ENCODE measurements at regions not wholly inside any gene's neighbourhood (a gene's known extent, or its start where the extent isn't known, plus 50 kb on each side); places are given as distances from the start of the nearest gene placed in this dataset.

DNA sequence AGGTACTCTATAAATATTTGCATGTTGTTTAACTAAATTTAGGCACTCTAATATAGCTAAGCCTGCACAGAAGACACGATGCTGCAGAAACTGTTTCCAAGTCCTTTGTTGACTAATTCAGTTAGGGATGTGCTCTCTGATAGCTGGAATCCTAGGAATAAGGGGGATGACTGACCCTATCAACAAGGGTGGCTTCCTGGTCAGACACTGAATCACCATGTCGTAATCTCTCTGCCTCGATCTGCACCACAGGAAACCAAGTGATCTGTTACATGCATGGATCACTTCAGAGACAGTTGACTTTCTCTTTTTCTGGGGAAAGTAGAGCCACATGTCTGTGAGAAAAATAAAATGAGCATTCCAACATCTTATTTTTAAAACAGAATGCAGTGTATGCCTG lies 169.1 kb downstream of the GUCY2F start:
- DNase-seq (ENCODE audit: low spot score): peak; percentile 20

DNA sequence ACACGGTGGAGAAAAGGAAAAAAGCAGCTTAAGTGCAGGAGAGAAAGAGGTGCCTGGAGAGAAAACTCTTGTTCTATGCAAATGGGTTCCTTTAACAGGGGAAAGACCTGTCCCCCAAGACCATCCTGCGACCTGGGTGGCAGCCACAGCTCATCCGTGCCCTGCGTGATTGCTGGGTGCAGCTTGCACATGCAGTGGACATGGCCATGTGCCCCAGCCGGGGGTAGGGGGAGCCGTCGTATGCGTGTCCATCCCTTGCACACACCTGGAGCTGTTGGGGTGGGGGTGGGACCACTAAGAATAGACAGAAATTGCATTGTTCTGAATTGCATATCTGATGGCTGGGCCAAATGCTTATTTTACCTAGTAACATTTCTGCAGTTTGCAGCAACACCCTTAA lies 171.9 kb downstream of the GUCY2F start:
- no peak for DNase-seq (ENCODE audit: low spot score)

DNA sequence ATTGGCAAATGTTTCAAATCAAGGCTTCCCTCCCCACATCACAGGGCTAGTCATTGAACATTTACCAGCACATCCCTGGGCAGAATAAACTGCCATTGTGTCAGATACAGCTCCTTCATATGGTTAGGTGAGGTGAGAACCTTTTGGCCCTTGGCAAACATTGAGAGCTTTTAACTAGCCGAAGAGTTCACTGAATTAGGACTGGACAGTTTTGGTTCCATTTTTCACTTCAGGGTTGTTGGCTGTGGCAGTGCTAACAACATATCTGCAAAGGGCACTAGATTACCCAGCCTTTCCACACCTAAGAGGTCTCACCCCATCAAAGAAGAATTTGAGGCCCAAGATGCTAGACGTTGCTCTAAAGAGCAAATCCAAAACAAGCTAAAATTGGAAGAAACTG lies 180.7 kb downstream of the GUCY2F start:
- no peak for DNase-seq (ENCODE audit: low spot score)

DNA sequence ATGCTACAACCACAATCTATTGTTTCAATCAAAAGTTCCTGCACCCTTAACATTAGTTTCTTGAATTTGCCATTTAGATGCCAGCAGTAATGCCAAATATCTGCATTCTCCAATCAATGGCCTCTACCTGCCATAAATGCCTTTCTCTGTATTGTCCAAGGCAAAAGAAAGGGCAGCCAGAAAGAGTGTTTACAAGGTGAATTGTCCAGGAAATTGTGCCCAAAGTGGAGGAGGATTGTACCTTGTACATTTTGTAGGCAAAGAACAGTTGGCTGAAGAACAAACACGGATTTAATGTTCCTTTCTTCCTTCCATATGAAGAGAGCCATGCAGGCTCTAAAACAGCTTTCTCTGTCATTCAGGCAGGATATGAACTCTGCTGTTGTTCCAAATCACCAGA lies 181.5 kb downstream of the GUCY2F start:
- DNase-seq (ENCODE audit: low spot score): no peak

DNA sequence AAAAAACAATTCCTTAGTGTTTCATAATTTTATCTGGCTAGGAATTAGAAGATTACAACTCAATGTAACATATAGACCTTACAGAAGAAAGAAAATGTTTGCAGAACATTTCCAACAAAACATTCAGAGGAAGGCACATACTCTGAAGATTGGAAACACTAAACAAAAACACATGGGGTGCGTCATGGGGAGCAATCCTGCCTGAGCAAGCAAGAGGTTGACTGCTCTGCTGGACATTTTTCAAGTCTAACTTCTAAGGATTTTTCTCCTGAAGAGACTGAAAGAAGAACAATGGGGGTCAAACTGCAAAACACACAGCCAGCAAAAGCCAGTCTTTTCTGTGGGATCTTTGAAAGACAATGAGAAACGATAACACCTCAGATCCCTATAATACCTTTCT lies 182.8 kb downstream of the GUCY2F start:
- no peak for DNase-seq (ENCODE audit: low spot score)

DNA sequence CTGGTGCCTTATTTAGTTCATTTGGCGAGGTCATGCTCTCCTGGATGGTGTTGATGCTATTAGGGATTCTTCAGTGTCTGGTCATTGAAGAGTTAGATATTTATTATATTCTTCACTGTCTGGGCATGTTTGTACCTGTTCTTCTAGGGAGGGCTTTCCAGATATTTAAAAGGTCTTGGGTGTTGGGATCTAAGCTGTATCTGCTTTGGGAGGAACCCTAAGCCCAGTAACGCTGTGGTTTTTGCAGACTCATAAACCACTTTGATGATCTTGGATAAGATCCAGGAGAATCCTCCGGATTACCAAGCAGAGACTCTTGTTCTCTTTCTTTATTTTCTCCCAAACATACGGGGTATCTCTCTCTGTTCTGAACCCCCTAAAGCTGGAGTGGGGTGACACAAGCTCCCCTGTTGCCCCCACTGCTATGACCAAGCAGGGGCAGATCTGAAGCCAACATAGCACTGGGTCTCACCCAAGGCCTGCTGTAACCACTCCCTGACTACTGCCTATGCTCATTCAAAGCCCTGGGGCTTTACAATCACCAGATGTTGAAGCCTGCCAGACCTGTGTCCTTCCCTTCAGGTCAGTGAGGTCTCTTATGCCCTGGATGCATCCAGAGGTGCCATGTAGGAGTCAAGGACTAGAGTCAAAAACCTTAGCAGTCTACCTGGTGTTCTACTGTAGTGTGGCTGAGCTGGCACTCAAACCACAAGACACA lies 187.6 kb downstream of the GUCY2F start:
- no peak for DNase-seq (ENCODE audit: low spot score)

DNA sequence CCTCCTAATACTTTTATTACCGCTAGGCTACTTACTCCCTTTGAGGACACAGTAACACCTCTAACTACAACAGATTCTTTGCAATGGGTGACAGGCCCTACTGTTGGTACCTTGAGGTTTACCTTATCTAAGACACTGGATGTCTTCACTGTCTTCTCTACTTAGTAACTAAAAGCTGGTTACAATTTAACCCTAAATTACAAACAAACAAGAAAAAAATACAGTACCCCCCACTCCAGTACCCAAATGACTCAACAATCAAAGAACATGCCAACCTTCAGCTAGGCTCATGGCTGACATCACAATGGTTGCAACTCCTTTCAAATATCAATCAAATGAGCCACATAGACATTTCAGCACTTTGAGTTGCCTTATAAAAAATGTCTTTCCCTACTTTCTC lies 198.0 kb downstream of the GUCY2F start:
- no peak for DNase-seq (ENCODE audit: low spot score)

DNA sequence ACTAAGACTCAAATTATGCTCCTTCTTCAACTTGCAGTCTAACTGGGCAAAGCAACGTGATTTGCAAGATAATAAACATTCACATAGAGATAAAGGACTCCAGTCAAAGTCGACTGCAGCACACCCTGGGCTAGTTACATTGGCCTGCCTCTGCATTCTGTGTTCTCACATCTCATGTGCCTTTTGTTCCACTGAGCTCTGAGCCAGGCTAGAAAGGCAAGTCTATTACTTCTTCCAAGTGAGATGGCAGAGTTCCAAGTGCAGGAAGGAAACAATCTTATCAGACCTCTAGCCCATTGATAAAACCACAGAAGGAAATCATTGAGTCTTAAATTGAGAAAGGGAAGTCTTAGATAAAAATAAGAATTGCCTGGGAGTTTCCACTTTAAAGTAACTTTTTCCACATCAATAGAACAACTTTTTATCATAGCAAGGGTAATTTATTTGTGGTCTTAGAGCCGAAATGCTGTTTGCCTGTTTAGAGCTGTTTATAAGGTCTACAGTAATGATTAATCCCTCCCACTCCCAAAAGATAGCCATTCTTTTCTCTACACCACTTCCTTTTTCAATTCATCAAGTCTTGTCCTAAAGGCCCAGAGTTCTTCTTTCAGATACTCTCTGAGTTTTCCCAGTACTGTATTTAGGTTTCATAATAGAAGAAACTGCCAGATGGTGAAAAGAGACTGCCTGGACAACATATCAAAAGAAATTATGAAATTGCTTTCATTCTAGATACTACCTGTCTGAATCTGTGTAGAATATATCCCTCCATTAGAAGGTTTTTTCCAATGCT lies 200.2 kb downstream of the GUCY2F start:
- no peak for DNase-seq (ENCODE audit: low spot score)

DNA sequence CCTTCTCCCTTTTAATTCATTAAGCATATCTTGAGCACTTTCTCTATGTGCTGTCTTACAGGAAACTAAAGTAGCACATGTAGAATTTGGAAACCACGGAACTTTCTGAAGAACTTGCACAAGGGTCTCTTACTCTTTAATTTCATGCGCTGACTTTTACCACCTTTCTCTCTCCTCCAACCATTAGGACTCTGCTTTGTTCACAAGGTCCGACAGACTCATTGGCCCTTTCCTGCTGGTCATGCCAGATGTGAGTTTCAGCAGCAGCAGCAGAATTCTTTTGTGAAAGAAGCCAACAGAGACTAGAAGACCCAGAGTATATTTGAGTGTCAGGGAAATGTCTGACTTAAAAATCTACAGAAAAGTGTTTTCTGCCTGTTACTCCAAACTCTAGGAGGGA lies 207.1 kb downstream of the GUCY2F start:
- DNase-seq (ENCODE audit: low spot score): no peak

DNA sequence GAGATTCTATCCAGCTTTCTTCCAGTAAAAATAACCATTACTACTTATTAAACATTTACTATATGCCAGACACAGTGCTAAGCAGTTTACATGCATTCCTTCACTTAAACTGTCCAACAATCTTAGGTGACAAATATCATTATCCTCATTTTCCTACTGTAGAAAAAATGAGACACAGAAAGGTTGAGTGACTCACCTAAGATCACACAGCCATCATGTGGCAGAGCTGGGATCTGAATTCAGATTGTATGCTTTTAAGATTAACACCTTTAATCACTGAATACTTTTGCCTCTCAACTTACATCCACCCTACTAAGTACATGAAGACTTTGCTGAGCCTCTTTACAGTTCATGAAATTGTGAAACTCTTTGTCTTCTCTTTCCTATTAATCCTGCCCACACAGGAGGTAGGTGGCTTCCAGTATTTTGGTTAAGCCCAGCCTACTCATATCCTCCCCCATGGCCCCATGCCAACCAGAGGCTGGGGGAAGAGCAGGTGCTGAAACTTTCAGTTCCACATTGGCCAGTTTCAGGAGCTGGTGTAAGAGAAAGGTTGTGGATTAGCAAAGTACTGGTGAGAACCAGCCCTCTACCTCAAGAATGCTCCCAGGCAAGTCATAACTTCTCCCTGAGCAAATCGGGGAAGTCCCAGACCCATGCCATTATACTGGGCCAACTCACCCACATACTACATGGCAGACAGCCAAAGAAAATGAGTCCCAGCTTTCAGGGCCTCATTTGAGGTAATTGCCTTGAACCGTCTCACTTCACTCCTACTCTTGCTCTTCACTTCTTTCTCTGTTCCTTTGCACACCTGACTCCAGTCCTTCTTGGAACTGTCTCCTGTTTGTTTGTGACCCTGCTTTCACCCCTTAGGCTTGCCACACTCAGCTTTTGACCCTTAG lies 211.1 kb downstream of the GUCY2F start:
- DNase-seq (ENCODE audit: low spot score): peak; percentile 89

DNA sequence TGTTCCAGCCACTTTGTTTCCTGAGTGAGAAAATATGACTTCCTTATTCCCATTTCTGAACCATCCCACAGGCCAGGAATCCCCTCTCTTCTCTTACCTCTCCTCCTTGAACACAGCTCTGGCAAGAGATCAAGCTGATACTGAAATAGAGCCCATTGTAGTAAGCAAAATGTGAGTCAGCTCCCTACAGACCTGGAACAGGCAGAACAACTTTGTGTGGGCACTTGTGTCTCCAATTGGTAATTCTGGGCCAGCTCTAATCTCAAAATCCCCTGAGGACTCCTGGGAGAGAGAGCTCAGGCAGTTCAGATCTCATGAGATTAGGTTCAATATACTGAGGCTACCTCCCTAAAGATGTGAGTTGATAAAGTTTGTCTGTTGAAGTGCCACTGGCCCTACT lies 213.5 kb downstream of the GUCY2F start:
- peak; percentile 26 for DNase-seq (ENCODE audit: low spot score)

DNA sequence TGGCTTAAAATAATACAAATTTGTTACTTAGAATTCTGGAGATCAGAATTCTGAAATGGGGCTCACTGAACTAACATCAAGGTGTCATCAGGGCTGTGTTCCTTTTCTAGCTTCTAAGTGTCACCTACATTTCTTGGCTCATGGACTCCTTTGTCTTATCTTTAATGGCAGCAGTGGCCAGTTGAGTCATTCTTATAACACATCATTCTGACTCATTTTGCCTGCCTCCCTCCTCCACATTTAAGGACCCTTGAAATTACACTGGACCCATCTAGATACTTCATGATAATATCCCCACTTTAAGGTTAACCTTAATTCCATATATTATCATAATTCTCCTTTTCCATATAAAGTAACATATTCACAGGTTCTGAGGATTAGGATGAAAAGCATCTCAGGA lies 215.9 kb downstream of the GUCY2F start:
- no peak for DNase-seq (ENCODE audit: low spot score)

DNA sequence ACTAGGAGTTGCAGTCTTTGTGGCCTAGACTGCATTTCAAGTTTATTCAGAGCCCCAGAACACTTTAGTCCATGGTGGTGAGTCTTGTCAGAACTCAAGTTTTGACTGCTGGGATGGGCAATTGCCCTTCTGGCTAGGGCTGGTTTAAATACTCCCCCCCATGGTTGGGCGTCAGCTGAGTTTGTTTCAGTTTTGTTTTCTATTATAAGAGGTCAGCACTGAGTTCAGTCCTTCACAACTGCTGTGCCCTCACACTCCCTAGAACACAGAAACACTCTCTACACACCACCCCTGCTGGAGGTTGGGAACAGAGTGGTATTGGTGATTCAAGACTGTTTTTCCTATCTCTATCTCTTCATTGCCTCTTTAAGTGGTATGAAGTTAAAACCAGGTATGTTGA lies 217.0 kb downstream of the GUCY2F start:
- no peak for DNase-seq (ENCODE audit: low spot score)

DNA sequence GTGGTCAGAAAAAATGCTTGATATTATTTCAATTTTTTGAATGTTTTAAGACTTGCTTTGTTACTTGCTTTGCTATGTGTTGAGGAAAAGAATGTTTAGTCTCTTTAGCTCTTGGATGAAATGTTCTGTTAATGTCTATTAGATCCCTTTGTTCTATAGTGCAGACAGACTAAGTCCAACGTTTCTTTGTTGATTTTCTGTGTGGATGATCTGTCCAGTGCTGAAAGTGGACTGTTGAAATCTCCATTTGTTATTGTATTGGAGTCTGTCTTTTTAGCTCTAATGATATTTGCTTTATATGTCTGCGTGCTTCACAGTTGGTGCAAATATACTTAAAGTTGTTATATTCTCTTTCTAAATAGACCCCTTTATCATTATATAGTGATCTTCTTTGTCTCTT lies 220.6 kb downstream of the GUCY2F start:
- no peak for DNase-seq (ENCODE audit: low spot score)

DNA sequence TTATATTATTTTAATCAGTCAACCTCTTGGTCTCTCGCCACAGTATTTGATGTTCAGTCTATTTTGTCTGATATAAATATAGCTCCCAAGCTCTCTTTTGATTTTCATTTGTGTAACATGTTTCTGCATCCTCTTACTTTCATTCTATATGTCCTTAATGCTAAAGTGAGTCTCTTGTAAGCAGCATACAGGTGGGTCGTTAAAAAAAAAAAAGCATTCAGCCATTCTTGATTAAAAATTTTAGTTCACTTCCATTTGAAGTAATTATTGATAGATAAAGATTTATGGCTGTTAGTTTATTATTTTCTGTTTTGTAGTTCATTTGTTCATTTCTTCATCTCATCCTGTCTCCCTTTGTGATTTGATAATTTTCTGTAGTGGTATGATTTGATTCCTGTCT lies 229.1 kb downstream of the GUCY2F start:
- no peak for DNase-seq (ENCODE audit: low spot score)

DNA sequence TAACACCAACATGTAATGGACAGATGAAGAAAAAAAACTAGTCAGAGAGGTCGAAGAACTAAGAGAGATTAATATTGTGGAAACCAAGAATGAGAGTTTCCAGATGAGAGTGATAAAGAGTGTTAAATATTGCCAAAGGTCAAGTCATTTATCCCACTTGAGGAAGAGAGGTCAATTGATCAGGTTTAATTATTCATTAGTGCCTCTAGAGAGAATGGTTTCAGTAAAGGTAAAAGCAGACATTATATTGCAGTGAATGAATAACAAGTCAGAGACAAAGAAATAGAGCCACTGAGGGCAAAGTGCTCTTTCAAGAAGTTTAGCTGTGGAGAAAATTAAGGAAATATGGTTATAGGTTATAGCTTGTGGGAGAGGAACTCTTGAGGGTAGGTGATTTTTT lies 263.1 kb downstream of the GUCY2F start:
- no peak for DNase-seq (ENCODE audit: low spot score)

DNA sequence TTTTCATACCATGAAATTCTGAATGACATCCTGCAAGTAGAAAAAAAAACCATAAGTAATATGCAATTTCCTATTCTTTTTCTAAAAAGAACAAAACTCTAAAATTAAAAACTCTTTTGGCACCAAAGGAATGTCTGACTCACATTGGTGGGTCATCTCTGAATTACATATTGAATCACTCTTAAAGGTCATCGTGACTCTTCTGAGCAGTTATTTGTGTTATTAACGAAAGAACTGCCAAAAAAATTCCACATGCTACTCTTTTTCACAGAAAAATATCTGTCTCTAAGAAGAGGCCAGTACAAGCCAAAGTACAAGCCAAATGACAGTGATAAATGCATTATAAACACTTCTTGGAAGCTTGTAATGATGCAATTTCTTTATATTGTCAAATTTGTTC lies 282.2 kb downstream of the GUCY2F start:
- no peak for DNase-seq (ENCODE audit: low spot score)

DNA sequence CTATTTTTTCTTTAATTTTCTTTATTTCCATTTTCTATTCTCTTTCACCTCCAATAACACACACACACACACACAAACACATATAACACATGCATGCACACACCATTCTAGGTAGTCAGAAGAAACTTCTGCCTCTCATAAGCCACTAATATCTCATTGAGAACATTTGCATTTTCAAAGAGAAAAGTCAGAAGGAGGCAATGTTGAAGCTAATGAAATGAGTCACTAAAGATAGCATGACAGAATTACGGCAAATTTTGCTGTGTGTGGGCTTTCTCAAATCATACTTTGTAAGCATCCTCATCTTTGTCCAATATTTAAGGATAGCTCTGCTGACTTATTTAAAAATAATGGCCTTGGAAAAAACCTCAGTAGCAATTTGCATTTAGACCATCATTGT lies 291.3 kb downstream of the GUCY2F start:
- no peak for DNase-seq (ENCODE audit: low spot score)

DNA sequence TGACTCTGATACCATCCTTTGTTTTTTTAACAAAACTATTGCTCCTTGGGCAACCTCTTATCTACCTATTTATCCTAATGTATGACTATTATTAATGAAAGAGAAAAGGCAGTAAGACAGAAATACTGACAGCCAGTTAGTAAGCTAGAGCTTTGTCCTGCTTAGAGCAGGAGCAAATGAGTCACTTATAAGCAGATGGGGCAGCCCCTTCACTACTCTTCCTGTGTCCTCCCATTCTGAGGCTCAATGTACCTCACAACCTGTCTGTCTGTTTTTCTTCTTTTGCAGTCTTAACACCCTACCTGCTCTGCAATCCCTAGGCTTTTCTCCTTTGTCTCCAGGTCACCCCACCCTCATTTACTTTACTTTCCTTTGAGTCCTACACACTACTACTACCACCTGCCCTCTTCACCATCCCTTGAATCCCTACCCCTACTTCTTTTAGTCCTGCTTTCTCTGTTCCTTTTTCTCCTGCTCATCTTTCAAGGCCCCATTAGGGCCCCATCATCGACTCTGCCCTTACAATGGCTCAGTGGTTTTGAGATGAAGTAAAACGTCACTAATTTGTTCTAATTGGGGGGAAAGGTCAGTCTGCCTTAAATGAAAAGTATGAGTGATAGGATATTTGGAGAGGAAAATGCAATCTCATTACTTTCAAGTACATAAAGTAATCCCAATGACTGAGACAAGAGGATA lies 294.3 kb downstream of the GUCY2F start:
- DNase-seq (ENCODE audit: low spot score): no peak

DNA sequence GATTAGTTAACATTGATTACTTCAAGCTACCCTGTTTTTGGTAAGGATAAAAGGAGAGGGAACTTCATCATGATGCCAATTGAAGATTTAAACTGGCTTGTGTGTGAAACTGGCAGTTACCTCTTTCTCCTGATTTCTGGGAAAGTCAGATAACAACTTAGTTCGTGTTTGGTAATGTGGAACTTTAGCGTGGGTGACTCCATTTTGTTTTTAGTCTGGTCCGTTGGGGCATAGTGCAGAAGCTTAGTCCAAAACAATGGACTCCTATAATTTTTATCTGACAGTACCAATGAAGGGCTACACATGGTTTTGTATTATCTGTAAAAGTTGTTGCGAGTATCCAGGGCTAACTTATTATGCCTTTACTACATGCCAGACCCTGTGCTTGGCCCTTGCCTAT lies 294.9 kb downstream of the GUCY2F start:
- no peak for DNase-seq (ENCODE audit: low spot score)

DNA sequence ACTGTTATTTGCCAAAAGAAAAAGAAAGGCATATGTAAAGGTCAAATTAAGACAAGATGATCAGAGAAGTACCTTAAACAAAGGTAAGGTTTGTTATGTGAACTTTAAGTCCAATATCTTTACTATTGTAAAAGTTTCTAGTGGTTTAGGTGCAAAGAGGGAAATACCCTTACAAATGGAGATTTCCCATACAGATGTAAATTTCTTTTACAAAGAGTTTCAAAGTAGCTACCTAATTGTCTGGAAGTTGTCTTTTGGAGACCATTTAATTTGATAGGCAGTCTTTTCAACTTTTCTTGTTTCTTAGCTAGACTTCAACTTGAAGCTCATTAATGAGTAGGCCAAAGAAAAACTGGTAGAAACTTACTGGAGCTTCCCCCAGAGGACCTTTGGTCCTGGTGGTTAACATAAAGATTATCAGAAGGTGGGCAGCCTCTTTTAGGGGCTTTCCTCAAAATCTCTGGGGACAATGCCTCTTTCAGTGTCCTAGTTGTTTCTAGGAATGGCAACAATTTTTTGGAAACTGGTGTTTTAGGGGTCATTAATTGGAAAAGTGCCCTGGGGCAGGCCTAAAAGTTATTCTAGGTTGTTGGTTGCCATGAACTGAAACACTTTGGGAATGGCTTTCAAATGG lies 297.3 kb downstream of the GUCY2F start:
- DNase-seq (ENCODE audit: low spot score): no peak
